H4 (cell line): ENCODE measurements at regions not wholly inside any gene's neighbourhood (a gene's known extent, or its start where the extent isn't known, plus 50 kb on each side); places are given as distances from the start of the nearest gene placed in this dataset.
A peak's percentile ranks its signal among the peaks of the same experiment; 100 is the strongest.
"Not testable (repeated sequence)": the region's sequence is repeated elsewhere in the genome, so short reads cannot be mapped to it uniquely, and the experiment has no call there.

Source experiments
- DNase-seq: peaks from one replicate; pipeline ENCODE4 v3.0.0-alpha.2; 2015; ENCODE audit warnings: low spot score

- peak; percentile 97 for DNase-seq
These were observed 92.5 kb upstream of the RUNX3 start for GRCh38 chr1:25022361-25023189.

GRCh38 chr1:25021591-25022215, 91.6 kb upstream of the RUNX3 start:
- DNase-seq, result no peak

DNA sequence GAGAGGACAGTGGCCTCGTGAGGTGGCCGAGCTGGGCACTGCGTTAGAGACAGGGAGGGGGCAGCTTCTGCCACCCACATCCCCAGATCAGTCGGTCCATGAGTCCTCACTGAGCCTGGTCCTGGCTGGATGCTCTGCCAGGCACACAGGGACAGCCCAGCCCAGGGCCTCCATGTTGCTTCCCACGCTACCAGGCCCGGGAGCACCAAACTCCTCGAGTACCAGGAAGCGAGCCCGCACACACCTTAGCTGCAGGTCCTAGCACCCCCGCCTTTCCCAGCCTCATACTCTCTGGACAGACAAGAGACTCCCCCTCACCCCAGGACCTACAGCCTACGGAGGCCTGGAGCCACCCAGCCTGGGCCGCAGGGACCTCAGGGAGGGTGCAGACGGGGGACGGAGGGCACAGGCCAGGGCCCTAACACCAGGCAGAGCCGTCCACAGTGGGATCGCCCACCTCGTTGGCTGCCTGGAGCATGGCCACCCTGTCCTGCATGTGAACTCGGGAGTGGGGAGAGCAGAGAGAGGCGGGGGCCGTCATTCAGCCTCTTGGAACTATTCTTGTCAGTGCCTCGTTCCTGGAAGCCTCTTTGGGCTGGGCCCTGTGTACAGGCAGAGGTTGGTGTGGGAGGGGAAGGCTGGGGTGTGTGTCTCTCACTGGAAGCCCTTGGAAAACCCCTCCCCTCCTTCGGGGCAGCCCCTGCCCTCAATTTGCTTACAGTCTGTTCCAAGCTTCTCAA, 90.9 kb upstream of the RUNX3 start:
- no peak for DNase-seq

- DNase-seq, result no peak
These were observed 90.2 kb upstream of the RUNX3 start for GRCh38 chr1:25020173-25020845.

- no peak for DNase-seq
These were observed 89.5 kb upstream of the RUNX3 start for GRCh38 chr1:25019337-25020172.

DNA sequence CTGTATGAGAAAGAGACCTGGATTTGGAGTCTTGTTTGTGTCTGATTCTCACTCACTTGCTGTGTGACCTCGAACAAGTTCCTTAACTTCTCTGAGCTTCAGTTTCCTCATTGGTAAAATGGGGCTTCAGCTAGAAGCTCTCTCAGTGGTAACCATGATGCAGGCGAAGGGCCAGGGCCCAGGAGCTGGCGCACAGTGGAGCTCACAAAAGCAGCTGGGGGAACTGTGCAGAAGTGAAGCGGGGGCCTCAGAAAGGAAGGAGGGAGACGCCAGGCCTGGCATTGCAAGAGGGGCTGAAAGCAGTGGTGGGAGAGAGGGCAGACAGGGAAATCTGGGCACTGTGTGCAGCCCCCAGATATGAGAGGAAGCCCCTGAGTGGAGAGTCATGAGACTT, 88.9 kb upstream of the RUNX3 start:
- DNase-seq, result no peak

DNA sequence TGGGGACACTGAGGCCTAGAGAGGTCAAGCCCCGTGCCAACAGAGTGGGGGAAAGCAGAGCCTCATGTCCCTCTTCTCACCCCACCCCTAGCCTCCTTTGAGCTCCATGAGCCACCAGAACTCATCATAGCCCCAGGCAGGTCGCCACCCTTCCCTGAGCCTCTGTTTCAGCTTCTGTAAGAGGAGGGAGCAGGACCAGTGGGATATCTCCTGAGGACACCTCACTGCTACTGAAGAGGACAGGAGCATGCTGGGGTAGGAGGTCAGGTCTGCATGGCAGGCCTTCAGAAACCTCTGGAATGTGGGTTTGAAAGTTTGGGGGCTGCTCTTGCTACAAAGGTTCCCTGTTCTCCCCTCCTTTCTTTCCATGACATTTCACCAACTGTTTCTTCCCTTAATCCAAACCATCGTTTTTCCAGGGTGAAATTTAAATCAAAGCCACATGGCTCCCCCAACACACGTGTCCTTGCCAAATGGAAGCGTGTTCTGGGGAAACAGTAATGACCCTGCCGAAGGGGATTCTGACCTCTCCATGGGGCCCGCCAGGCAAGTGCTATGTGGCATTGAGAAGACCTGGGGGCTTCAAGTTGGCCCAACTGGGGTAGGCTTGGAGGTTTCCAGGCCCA, 88.1 kb upstream of the RUNX3 start:
- DNase-seq, result no peak

- DNase-seq, result peak; percentile 34
These were observed 87.5 kb upstream of the RUNX3 start for GRCh38 chr1:25017436-25018109.

GRCh38 chr1:25012966-25013962, 83.2 kb upstream of the RUNX3 start:
- no peak for DNase-seq

GRCh38 chr1:25011943-25012638, 82.0 kb upstream of the RUNX3 start:
- DNase-seq, result no peak

- no peak for DNase-seq
These were observed 81.2 kb upstream of the RUNX3 start for GRCh38 chr1:25011275-25011674.

DNA sequence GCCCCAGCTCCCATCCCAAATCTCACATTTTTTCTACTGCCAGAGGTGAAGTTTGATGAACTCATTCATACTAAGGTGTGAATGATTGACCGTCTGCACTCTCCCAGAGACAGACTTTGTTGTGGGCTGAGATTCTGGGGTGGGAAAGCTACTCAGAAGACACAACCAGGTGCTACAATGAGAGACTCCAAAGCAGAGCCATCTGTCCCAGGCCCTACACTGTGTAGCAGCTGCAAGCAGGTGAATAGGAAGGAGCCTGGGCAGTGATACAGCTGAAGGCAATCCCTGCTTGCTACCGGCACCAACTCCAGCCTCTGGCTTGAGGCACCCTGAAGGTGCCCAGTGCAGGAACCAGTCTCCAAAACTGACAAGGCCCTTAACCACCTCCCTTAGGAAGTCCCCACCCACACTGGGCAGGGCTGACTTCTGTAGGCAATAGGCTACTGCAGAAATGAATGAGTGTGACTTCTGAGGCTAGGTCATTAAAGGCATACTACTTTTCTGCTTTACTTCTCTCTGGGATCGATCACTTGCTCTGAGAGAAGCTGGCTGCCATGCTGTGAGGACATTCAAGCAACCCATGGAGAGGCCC, 79.7 kb upstream of the RUNX3 start:
- DNase-seq, result no peak

DNA sequence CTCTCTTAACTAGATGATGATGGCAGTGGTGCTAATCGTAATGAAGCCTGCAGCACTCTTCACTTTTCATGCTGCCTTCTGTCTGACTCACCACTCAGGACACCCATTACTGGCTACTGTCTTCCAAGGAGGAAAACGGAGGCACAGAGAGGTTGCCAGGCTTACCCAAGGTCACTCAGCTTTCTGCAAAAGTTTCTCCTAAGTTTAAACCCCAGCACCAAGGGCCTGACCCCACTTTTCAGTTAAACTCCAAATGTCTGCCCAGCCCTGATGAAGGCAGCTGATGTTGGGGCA, 78.1 kb upstream of the RUNX3 start:
- DNase-seq, result no peak

GRCh38 chr1:25007390-25008191, 77.5 kb upstream of the RUNX3 start:
- DNase-seq, result not testable (repeated sequence)

- no peak for DNase-seq
These were observed 76.7 kb upstream of the RUNX3 start for GRCh38 chr1:25006770-25007169.

- DNase-seq, result no peak
These were observed 74.3 kb upstream of the RUNX3 start for GRCh38 chr1:25004355-25004754.

DNA sequence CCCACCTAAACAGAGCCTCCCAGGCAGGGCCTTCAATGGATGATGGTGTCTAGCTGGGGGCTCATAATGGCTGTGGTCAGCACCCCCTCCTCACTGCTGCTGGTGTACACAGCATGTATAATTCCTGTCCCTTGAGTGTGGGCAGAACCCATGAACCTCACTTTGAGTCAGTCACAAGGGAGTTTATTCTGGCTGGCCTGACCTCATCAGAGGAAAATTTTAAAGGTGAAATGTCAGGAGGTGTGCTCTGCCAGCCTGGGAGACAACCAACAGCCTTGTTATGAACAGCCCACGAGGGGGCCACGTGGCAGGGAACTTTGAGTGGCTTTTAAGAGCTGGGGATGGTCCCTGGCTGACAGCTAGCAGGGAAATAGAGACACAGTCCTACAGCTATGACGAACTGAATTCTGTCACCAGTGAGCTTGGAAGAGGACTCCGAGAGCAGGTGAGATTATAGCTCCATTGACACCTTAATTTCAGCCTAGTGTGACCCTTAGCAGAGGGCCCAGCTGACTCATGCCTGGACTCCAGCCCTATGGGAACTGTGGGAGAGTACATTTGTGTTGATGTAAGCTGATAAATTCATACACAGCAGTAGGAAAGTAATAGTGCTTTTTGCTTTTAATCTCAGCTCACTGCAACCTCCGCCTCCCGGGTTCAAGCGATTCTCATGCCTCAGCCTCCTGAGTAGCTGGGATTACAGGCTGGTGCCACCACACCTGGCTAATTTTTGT, 73.5 kb upstream of the RUNX3 start:
- no peak for DNase-seq
